Ovary (tissue), 7 donors: ENCODE measurements at regions not wholly inside any gene's neighbourhood (a gene's known extent, or its start where the extent isn't known, plus 50 kb on each side); places are given as distances from the start of the nearest gene placed in this dataset.

Experiments
- DNase-seq, 5 donors: peaks; one replicate each; pipeline ENCODE4 v3.0.0-alpha.2; 2019 to 2020
- H3K27ac ChIP-seq, 2 donors: fragments of 200-600 bp; one replicate each; pipeline versions ENCODE4 v1.5.1 to v1.8.0; 2019 to 2022
- H3K27me3 ChIP-seq: fragments of 200-600 bp; one replicate; pipeline ENCODE4 v1.8.0; 2022
- H3K36me3 ChIP-seq: fragments of 200-600 bp; sonication (generic); one replicate; pipeline ENCODE4 v1.5.1; 2019
- H3K4me1 ChIP-seq: one replicate; pipeline ENCODE4 v1.8.1; 2013; ENCODE audit warnings: mild to moderate bottlenecking, moderate library complexity; ENCODE audit not compliant: insufficient read depth
- H3K4me3 ChIP-seq: fragments of 200-600 bp; sonication (generic); one replicate; pipeline ENCODE4 v1.5.1; 2017
- H3K9me3 ChIP-seq, 2 donors: fragments of 200-600 bp in 1 of 2; sonication (generic) in 1 of 2; one replicate each; pipeline versions ENCODE4 v1.5.1 to v1.8.1; 2013 to 2019; ENCODE audit warnings: mild to moderate bottlenecking in 1 of 2, moderate library complexity in 1 of 2
- EP300 ChIP-seq: sonication (generic); formaldehyde crosslinking; IDR thresholded peaks from one replicate; pipeline ENCODE4 v1.6.1; 2017; ENCODE audit warnings: antibody characterized with exemption
- POLR2A ChIP-seq: fragments of 450-650 bp; IDR thresholded peaks from one replicate; pipeline ENCODE4 v1.6.1; 2017; ENCODE audit warnings: antibody characterized with exemption, mild to moderate bottlenecking, moderate library complexity
- WGBS, 3 donors: extraction: QIAGEN DNeasy Blood & Tissue Kit in 1 of 3; methylation state at CpG; one replicate each; pipeline versions ENCODE4 v1.1.5 to v1.1.7; 2013 to 2017; 5-methylcytosine and 5-hydroxymethylcytosine counted together
- intact Hi-C, 4 donors: fragments of 100-400 bp; cut with DNase I; formaldehyde crosslinking; loops; one replicate each; pipeline versions ENCODE4 v1.11.0 to v1.15.1; 2022 to 2023
- TF ChIP-seq, protein P1 (sequence below), 3 donors: fragments of 450-650 bp in 2 of 3; fragments of 200-600 bp in 1 of 3; IDR thresholded peaks; one replicate each; pipeline versions ENCODE4 v1.5.1 to v1.8.0; 2016 to 2022; ENCODE audit warnings: antibody characterized with exemption in 3 of 3, mild to moderate bottlenecking in 1 of 3
- donor health status: DM: no; HTN: no; CAD: no; lungs with moderate emphysema.
- donor health status: DM: no; HTN: no; CAD: no.
- donor health status: Bipolar disorder and iron deficiency.
- donor health status: DM: no; HTN: no; CAD: no.
- donor health status: DM: yes; HTN: yes; CAD: no.

DNA sequence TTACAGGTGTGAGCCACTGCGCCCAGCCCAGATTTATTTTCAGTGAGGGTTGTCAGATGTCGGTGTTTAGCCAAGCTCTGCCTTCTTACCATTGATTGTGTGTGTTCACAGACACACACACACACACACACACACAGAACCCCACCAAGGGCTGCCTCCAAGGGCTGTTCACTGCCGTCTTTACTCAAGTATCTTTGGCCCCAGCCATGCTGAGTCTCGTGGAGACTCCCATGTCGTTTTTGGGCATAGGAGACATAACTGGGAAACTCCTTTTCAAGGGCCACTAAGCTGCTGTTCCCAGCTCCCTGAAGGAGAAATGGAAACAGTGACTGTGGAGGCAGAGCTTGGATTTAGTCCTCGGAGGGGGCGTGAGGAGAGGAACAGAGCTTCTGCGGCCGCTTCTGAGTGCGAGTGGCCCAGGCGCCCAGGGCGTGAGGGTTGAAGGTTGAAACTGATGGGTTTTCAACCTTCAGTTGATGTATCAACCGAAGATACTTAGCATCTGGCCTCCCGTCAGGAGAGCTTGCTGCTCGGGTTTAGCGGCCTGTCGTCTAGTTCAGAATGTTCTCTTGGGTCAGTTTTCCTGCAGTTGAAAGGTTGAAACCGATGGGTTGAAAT, 243.6 kb downstream of the TTLL2 start:
- Histone ChIP-seq H3K4me1 (peaks cover 15% of the 10 kb centered on the region), H3K9me3 (no peaks in the 10 kb centered on the region), H3K4me3 (no peak overlapping the region), H3K27me3 (no peaks in the 10 kb centered on the region), H3K36me3 (no peaks in the 10 kb centered on the region), H3K27ac (no peak overlapping the region)
- no peak for TF ChIP-seq POLR2A
- TF ChIP-seq, protein P1, sequence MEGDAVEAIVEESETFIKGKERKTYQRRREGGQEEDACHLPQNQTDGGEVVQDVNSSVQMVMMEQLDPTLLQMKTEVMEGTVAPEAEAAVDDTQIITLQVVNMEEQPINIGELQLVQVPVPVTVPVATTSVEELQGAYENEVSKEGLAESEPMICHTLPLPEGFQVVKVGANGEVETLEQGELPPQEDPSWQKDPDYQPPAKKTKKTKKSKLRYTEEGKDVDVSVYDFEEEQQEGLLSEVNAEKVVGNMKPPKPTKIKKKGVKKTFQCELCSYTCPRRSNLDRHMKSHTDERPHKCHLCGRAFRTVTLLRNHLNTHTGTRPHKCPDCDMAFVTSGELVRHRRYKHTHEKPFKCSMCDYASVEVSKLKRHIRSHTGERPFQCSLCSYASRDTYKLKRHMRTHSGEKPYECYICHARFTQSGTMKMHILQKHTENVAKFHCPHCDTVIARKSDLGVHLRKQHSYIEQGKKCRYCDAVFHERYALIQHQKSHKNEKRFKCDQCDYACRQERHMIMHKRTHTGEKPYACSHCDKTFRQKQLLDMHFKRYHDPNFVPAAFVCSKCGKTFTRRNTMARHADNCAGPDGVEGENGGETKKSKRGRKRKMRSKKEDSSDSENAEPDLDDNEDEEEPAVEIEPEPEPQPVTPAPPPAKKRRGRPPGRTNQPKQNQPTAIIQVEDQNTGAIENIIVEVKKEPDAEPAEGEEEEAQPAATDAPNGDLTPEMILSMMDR (IDR thresholded peaks at IDR 0.05), result no peak
- TF ChIP-seq EP300, result no peak
- intact Hi-C loops, result no loop called here
- DNase-seq, result no peak
- 91 to 96% (median 94%) methylated on average over 18 of the region's 18 CpGs for WGBS, 3 donors

DNA sequence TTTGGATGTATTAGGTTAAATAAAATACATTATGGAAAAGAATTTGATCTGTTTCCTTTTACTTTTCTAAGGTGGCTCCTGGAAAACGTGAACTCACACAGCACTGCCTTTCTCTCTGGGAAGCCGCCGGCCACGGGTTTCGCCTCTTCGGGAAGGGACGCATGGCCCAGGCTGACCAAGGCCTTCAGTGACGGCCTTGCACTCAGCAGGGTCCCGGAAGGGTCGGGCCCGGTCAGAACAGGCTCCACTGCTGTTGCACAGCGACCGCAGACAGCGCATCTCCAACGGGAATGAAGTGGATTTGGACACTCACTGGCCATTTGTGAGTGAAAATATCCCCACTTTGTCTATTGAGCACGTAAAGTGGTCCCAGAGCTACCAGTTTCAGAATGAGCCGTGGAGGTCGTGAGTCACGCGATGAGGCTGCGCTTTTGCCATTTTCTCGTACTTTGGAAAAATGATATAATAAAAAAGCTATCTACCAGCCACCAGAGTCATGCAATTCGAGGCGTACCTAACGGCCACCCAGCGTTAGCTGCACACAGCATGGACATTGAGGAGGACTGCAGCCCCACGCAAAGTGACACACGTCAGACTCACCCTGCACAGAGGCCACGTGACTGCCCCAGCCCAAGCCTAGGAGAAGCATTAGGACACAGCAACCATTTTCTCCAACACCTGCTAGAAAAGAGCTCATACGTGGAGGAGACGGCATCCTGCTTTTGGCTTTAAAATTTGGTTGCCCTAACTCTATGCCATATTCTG, 244.3 kb downstream of the TTLL2 start:
- no peaks in the 10 kb centered on the region for H3K9me3 ChIP-seq
- H3K27ac ChIP-seq, result no peak overlapping the region
- H3K4me1 ChIP-seq, result peaks cover 17% of the 10 kb centered on the region
- DNase-seq, result no peak
- intact Hi-C loops, result no loop called here
- WGBS, 3 donors, result 87 to 94% (median 91%) methylated on average over 31 of the region's 31 CpGs
- no peaks in the 10 kb centered on the region for H3K27me3 ChIP-seq
- TF ChIP-seq POLR2A, result no peak
- TF ChIP-seq, protein P1 (IDR thresholded peaks at IDR 0.05), result no peak
- TF ChIP-seq EP300, result no peak
- H3K4me3 ChIP-seq, result no peak overlapping the region
- H3K36me3 ChIP-seq, result no peaks in the 10 kb centered on the region

DNA sequence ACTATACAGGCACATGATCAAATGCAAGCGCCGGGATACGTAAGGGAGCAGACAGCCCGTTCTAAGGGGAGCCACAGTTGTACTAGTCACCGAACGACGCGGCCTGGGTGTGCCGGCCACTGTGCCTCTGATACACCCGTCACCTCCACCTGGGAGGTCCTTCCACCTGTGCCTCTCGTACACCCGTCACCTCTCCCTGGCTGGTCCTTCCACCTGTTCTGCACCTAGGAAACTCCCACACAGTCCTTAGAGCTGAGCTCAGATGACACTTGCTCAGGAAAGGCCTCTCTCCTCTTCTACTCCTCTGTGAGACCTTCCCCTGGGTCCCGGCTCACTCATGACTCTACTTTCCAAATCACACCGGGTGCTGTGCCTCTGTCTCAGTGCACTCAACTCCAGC, 245.0 kb downstream of the TTLL2 start:
- intact Hi-C loops, result no loop called here
- no peak overlapping the region for H3K4me3 ChIP-seq
- TF ChIP-seq, protein P1 (IDR thresholded peaks at IDR 0.05), result no peak
- no peak for TF ChIP-seq POLR2A
- no peak for TF ChIP-seq EP300

DNA sequence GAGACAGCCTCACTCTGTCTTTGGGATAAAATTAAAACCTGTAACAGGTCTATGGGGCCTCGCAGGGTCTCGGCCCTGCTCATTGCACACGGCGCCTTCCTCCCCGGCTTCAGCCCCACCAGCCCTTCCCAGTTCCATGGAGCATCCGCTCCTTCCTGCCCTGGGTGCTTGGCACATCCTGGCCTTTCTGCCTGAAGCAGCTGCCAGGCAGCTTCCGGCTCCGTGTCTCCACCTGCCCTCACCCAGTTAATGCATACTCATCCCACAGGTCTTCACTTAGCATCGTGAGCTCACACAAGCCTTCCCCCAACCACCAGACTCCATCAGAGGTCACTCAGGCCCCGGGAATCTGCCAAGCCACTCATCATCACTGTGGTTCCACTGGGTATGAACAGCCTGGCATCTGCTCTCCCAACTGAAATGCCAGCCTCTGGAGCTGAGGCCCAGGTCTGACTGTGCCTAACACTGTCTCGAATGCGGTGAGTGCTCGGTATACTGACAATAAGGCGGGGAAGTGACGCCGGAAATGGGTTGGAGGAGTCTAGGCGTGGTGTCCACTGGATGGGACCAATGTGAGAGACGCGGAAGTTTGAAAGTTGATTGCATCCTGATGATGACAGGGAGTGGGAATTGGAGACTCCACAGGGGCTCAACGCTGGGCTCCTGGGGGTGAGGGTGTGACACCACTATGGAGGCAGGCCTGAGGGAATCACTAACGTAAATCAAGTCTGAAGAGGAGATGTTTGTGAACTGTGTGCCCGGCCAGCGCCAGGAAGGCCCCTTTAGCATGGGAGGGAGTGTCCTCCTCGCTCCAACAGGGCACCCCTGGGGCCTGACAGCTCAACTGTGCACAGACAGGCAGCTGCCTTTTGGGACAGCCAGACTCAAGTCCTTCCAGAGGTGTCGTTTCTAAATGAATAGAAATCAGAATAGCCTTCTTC, 245.8 kb downstream of the TTLL2 start:
- DNase-seq, result no peak
- Histone ChIP-seq H3K4me1 (peaks cover 20% of the 10 kb centered on the region), H3K27ac (no peak overlapping the region), H3K4me3 (no peak overlapping the region), H3K27me3 (no peaks in the 10 kb centered on the region), H3K36me3 (no peaks in the 10 kb centered on the region), H3K9me3 (no peaks in the 10 kb centered on the region)
- TF ChIP-seq POLR2A, result no peak
- TF ChIP-seq, protein P1 (IDR thresholded peaks at IDR 0.05), result no peak
- intact Hi-C loops, result no loop called here
- 96 to 98% (median 97%) methylated on average over 25 of the region's 25 CpGs for WGBS, 3 donors

More for the DNA sequence above, 245.0 kb downstream of the TTLL2 start:
- DNase-seq, result no peak
- no peaks in the 10 kb centered on the region for H3K36me3 ChIP-seq
- no peaks in the 10 kb centered on the region for H3K9me3 ChIP-seq
- 89 to 97% (median 93%) methylated on average over 14 of the region's 14 CpGs for WGBS, 3 donors
- no peak overlapping the region for H3K27ac ChIP-seq
- H3K27me3 ChIP-seq, result no peaks in the 10 kb centered on the region
- H3K4me1 ChIP-seq, result peaks cover 21% of the 10 kb centered on the region
